Transverse colon (tissue), 4 donors: ENCODE measurements at regions not wholly inside any gene's neighbourhood (a gene's known extent, or its start where the extent isn't known, plus 50 kb on each side); places are given as distances from the start of the nearest gene placed in this dataset.

ENCODE experiments used
- POLR2A ChIP-seq: fragments of 450-650 bp; IDR thresholded peaks from one replicate; pipeline ENCODE4 v1.6.1; 2016; ENCODE audit warnings: antibody characterized with exemption, mild to moderate bottlenecking, moderate library complexity
- POLR2AphosphoS5 ChIP-seq, 3 donors: sonication (generic); formaldehyde crosslinking; IDR thresholded peaks; one replicate each; pipeline ENCODE4 v1.6.1; 2016; ENCODE audit warnings: antibody characterized with exemption in 3 of 3
- TF ChIP-seq, protein P1 (sequence below), 5 experiments: fragments of 200-600 bp in 3 of 5; fragments of 450-650 bp in 2 of 5; sonication (generic) in 3 of 5; IDR thresholded peaks; 1 replicate in 2 of 5; 2 replicates in 3 of 5; pipeline ENCODE4 v1.5.1; 2016 to 2017; ENCODE audit warnings: antibody characterized with exemption in 5 of 5, inconsistent platforms in 3 of 5, mild to moderate bottlenecking in 2 of 5, moderate library complexity in 1 of 5

DNA sequence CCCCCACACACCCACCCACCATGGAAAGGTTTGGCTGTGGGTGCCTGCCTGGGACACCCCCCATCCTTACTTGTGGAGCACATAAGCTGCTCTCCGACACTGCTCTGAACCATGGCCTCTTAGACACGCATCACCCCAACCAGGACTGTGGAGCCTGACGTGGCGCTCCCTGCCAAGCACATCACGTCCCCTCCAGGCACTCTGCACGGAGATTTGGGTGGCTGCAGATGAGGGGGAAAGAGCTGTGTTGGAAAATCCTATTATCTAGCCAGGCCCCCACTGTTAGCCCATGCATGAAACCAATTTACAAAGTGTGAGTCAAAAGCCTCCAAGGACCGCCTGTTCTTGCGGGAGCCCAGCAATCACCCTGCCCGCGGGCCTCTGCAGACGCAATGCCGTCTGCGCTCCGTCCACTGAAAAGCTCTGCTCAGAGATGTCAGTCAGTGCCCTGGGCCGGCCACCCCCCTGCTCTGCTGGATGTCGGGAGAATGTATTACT is 163.4 kb upstream of the NECTIN1 start:
- TF ChIP-seq, protein P1, sequence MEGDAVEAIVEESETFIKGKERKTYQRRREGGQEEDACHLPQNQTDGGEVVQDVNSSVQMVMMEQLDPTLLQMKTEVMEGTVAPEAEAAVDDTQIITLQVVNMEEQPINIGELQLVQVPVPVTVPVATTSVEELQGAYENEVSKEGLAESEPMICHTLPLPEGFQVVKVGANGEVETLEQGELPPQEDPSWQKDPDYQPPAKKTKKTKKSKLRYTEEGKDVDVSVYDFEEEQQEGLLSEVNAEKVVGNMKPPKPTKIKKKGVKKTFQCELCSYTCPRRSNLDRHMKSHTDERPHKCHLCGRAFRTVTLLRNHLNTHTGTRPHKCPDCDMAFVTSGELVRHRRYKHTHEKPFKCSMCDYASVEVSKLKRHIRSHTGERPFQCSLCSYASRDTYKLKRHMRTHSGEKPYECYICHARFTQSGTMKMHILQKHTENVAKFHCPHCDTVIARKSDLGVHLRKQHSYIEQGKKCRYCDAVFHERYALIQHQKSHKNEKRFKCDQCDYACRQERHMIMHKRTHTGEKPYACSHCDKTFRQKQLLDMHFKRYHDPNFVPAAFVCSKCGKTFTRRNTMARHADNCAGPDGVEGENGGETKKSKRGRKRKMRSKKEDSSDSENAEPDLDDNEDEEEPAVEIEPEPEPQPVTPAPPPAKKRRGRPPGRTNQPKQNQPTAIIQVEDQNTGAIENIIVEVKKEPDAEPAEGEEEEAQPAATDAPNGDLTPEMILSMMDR (IDR thresholded peaks at IDR 0.05): no peak
- TF ChIP-seq POLR2A (no peak), POLR2AphosphoS5 (IDR thresholded peaks at IDR 0.05) (no peak)
